GM12872 (cell line): ENCODE measurements at regions not wholly inside any gene's neighbourhood (a gene's known extent, or its start where the extent isn't known, plus 50 kb on each side); places are given as distances from the start of the nearest gene placed in this dataset.

Source experiments
- TF ChIP-seq, protein P1 (sequence below): IDR thresholded peaks from 3 replicates; pipeline ENCODE4 v1.5.1; 2011; ENCODE audit warnings: low read depth, mild to moderate bottlenecking, low read length, moderate library complexity; ENCODE audit not compliant: insufficient read depth

DNA sequence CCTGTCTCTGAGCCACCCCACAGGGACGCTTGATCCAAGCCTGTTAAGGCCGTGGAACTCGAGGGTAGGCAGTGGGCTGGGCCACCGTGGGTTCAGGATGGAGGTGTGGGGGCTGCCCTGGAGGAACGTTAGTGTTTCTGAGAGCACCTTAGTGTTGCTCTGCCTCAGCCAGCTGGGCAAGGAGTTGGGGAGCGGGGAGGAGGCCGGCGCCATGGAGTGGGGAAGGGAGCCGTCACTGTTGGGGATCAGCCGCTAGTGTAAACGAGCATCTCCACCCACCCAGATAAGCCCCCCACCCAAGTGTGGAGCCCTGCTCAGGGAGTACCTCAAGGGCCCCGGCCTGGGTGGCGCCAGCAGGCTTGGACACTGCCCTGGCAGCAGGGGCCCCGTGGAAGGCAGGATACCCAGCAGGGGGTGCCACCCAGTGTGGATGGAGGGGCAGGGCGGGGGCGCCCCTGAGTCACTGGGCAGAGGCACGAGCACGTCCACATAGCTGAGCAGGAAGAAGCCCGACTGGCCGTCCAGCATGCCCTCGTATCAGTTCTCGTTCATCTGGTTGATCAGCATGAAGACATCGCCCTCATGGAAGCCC is 98.6 kb downstream of the KPNA2 start:
- TF ChIP-seq, protein P1, sequence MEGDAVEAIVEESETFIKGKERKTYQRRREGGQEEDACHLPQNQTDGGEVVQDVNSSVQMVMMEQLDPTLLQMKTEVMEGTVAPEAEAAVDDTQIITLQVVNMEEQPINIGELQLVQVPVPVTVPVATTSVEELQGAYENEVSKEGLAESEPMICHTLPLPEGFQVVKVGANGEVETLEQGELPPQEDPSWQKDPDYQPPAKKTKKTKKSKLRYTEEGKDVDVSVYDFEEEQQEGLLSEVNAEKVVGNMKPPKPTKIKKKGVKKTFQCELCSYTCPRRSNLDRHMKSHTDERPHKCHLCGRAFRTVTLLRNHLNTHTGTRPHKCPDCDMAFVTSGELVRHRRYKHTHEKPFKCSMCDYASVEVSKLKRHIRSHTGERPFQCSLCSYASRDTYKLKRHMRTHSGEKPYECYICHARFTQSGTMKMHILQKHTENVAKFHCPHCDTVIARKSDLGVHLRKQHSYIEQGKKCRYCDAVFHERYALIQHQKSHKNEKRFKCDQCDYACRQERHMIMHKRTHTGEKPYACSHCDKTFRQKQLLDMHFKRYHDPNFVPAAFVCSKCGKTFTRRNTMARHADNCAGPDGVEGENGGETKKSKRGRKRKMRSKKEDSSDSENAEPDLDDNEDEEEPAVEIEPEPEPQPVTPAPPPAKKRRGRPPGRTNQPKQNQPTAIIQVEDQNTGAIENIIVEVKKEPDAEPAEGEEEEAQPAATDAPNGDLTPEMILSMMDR: no peak

DNA sequence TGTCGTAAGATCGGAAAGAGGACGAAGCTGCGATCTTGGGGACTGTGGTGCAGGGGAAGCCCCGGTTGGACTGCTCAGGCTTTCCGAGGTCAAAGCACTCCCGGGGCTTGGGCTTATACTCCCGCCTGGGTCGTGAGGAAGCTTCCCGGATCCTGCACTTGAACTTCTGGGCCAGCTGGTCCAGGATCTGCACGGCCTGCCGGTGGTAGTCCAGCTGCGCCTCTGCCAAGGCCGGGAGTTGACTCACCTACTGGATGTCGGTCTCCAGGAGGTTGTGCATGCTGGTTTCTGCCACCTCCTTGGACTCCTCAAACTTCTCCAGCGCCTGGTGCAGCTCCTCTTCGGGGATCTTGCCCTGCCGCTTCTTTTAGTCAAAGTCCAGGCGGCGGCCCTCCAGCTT is 99.2 kb downstream of the KPNA2 start:
- TF ChIP-seq, protein P1: no peak

DNA sequence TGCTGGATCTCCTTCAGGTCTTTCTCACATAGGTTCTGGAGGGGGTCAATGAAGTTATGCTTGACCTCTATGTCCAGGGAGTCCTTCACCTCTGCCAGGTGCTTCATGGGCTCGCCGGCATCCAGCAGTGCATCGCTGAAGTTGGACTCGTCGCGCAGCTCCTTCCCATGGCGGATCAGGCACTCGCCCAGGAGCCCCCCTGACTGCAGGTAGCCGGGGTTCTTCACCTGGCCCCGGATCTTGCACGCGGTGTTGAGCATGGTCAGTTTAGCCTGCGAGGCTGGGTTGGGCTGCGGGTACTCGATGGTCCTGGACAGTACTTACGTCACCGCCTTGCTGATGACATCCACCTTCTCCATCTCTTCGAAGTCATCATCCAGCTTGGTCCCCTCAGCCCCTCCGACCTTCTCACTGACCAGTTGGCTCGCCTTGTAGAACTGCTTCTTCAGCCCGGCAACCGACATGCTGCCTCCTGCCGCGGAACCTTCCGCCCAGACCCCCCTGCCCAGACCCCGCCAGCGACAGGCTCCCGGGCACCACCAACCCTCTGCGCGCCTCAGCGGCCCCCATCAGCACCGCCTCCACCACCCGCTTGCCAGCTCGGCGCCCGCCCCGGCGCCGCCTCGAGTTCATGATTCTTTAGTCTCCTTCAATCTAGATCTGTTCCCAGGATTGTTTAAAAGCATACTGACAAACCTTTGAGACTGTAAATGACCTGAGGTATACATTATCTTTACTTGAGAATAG is 99.8 kb downstream of the KPNA2 start:
- TF ChIP-seq, protein P1: no peak

DNA sequence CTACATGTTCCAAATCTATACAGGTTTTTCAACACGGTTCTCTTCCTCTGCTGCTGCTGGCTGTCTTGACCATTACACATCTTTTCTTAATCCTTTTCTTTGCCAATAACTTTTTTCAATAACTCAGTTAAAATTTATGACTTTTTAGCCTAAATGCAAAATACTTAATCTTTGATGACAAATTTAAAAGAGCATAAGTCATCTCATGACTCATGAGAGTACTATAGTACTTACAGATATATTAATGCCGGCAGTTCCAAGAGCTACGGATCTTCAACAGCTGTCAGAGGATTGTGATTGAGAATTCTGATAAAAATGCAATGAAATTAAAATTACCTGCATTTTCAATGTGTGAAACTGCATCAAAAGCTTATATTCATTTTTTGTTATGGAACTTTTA is 105.5 kb downstream of the KPNA2 start:
- TF ChIP-seq, protein P1: no peak

DNA sequence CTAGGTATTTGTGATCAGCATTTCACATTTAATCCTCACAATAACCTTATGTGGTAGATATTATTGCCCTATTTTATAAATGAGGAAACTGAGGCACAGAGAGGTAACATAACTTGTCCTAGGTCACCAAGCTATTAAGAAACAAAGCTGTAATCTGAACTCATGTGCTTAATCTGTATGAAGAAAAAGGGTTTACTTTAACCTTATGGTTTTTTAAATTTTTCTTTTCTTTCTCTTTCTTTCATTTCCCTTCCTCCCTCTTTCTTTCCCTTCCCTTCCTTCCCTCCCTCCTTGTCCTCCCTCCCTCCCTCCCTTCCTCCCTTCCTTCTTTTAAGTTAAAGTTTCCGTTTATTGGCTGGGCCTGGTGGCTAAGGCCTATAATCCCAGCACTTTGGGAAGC is 105.2 kb upstream of the AMZ2 start:
- TF ChIP-seq, protein P1: no peak

DNA sequence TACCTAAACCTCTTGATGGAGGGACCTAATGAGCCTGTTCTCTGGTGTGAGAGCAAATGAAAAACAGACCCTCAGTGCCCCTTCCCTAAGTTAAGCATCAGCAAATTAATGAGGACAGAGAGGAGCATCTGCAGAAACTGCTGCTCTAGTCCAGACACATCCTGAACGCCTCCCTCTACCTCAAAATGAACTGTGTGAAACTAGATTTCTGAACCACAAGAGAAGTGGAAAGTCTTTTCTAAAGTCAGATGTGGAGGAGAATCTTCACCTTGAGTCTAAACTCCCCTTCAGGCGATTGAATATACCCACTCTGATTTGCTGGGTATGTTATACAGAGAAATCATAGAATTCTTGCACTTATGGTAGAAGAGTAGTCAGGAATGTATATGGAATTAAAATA is 104.4 kb upstream of the AMZ2 start:
- TF ChIP-seq, protein P1: no peak

DNA sequence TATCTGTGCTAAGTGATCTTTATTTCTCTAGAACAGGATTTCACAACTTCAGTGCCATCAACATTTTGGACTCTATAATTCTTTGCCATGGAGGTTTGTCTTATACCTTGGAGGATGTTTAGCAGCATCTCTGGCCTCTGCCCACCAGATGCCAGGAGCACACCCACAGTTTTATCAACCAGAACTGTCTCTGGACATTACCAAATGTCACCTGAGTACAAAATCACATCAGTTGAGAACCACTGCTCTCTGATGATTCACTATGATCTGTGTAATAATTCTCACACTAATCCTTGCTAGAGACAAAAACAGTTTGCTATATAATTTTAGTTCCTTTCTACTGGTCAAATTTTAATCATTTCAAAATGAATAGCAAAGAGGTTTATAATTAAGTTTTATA is 102.8 kb upstream of the AMZ2 start:
- TF ChIP-seq, protein P1: no peak
